ENCODE measurements at regions not wholly inside any gene's neighbourhood (a gene's known extent, or its start where the extent isn't known, plus 50 kb on each side); places are given as distances from the start of the nearest gene placed in this dataset.

DNA sequence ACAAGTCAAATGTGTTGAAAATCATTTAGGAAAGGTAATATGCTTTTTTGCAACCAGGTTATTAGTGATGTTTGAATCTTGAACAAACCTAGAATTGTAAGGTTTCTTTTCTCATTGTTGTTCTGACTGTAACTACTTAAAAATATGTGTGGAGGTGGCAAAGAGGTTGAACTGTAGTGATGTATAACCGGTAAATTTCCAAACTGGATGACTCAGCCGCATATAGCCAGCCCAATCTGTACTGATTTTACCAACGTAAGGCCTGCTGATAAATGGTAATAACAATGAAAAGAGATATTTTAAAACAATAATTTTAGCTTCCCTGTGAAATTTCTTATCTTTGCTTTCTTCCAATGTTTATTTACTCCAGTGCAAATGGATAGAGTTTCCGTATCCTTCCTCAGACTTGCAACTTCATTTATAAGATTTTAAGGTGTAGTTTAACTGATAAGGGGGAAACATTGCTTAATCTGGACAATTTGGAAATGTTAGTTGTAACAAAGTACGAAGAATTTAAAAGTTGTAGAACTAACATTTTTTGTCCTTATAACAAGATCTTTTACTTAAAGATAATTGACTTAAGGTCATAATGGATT lies 1170.4 kb upstream of the ZEB2 start:
- DNase-seq (ENCODE audit: extremely low spot score, unreplicated experiment), result no peak
- H3K36me3 Mint-ChIP-seq (ENCODE audit: unreplicated experiment), result no peaks in the 10 kb centered on the region
- no peaks in the 10 kb centered on the region for H3K4me1 Mint-ChIP-seq (ENCODE audit: unreplicated experiment)
- H3K9me3 Mint-ChIP-seq (ENCODE audit: unreplicated experiment), result no peaks in the 10 kb centered on the region
- no peaks in the 10 kb centered on the region for H3K27me3 Mint-ChIP-seq (ENCODE audit: unreplicated experiment)
- H3K27ac Mint-ChIP-seq (ENCODE audit: unreplicated experiment), result no peak overlapping the region
- no peak overlapping the region for H3K4me3 Mint-ChIP-seq (ENCODE audit: unreplicated experiment)
- TF ChIP-seq, protein P1, sequence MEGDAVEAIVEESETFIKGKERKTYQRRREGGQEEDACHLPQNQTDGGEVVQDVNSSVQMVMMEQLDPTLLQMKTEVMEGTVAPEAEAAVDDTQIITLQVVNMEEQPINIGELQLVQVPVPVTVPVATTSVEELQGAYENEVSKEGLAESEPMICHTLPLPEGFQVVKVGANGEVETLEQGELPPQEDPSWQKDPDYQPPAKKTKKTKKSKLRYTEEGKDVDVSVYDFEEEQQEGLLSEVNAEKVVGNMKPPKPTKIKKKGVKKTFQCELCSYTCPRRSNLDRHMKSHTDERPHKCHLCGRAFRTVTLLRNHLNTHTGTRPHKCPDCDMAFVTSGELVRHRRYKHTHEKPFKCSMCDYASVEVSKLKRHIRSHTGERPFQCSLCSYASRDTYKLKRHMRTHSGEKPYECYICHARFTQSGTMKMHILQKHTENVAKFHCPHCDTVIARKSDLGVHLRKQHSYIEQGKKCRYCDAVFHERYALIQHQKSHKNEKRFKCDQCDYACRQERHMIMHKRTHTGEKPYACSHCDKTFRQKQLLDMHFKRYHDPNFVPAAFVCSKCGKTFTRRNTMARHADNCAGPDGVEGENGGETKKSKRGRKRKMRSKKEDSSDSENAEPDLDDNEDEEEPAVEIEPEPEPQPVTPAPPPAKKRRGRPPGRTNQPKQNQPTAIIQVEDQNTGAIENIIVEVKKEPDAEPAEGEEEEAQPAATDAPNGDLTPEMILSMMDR (IDR thresholded peaks at IDR 0.05), result no peak

DNA sequence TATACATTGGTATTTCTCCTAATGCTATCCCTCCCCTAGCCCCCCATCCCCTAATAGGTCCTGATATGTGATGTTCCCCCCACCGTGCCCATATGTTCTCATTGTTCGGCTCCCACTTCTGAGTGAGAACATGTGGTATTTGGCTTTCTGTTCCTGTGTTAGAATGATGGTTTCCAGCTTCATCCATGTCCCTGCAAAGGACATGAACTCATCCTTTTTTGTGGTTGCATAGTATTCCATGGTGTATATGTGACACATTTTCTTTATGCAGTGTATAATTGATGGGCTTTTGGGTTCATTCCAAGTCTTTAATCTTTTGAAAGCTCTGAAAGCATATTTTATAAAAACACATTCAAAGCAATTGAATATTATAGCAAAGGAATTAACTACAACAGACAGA lies 1169.4 kb upstream of the ZEB2 start:
- no peak for DNase-seq (ENCODE audit: extremely low spot score, unreplicated experiment)
- Mint-ChIP-seq H3K4me3 (ENCODE audit: unreplicated experiment) (no peak overlapping the region), H3K27me3 (ENCODE audit: unreplicated experiment) (no peaks in the 10 kb centered on the region), H3K4me1 (ENCODE audit: unreplicated experiment) (no peaks in the 10 kb centered on the region), H3K36me3 (ENCODE audit: unreplicated experiment) (no peaks in the 10 kb centered on the region), H3K27ac (ENCODE audit: unreplicated experiment) (no peak overlapping the region), H3K9me3 (ENCODE audit: unreplicated experiment) (no peaks in the 10 kb centered on the region)
- TF ChIP-seq, protein P1 (IDR thresholded peaks at IDR 0.05), result no peak

DNA sequence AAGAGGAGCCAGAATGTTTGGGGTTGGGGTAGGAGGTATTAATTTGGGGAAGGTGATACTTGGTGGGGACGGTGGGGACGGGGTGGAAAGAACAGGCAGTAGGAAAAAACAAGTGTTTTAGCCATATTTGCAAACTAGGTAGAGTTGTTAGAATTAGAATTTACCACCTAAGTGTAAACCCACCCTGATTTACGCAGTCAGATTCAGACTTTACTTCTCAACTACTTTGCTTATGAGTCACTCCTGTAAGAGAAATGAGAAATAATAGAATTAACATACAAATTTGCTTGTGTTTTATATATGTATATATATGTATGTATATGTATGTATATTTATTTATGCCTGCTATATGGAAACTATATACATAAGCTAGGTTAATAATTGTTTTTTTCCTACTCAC lies 1168.2 kb upstream of the ZEB2 start:
- Mint-ChIP-seq H3K36me3 (ENCODE audit: unreplicated experiment) (no peaks in the 10 kb centered on the region), H3K27ac (ENCODE audit: unreplicated experiment) (no peak overlapping the region), H3K4me1 (ENCODE audit: unreplicated experiment) (no peaks in the 10 kb centered on the region), H3K27me3 (ENCODE audit: unreplicated experiment) (no peaks in the 10 kb centered on the region), H3K4me3 (ENCODE audit: unreplicated experiment) (no peak overlapping the region), H3K9me3 (ENCODE audit: unreplicated experiment) (no peaks in the 10 kb centered on the region)
- TF ChIP-seq, protein P1 (IDR thresholded peaks at IDR 0.05), result no peak
- no peak for DNase-seq (ENCODE audit: extremely low spot score, unreplicated experiment)

DNA sequence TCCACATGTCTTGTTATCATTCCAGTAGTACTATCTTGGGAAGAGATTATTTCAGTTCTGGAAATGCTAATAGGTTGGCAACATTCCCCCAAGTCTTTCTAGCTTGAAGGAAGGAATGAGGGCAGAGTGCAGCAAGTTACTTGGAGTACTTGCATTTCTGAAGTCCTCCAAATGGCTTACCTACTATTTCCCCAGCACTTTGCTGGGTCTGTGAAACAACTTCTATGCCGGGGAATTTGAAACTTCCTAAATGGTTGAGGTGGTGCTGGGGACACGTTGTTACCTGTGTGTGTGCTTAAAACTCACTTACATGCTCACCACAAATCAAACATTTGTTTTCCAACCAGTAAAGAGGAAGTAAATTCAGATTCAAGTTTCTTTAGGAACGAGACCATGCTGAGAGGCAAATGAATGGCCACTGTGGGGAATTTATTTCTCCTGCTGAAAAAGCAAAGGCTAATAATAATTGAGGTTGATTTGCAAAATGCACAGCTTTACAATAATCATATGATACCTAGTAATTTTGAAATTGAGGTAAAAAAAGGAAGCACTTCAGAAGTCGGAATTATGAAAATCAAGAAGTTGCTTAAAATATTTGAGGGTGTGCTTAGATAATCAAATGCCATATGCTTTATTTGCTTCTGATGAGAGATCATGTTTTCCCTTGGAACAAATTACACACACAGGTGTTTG lies 1167.7 kb upstream of the ZEB2 start:
- Mint-ChIP-seq H3K9me3 (ENCODE audit: unreplicated experiment) (no peaks in the 10 kb centered on the region), H3K4me3 (ENCODE audit: unreplicated experiment) (no peak overlapping the region), H3K27ac (ENCODE audit: unreplicated experiment) (no peak overlapping the region), H3K36me3 (ENCODE audit: unreplicated experiment) (no peaks in the 10 kb centered on the region), H3K27me3 (ENCODE audit: unreplicated experiment) (no peaks in the 10 kb centered on the region), H3K4me1 (ENCODE audit: unreplicated experiment) (no peaks in the 10 kb centered on the region)
- TF ChIP-seq, protein P1 (IDR thresholded peaks at IDR 0.05), result no peak
- no peak for DNase-seq (ENCODE audit: extremely low spot score, unreplicated experiment)

DNA sequence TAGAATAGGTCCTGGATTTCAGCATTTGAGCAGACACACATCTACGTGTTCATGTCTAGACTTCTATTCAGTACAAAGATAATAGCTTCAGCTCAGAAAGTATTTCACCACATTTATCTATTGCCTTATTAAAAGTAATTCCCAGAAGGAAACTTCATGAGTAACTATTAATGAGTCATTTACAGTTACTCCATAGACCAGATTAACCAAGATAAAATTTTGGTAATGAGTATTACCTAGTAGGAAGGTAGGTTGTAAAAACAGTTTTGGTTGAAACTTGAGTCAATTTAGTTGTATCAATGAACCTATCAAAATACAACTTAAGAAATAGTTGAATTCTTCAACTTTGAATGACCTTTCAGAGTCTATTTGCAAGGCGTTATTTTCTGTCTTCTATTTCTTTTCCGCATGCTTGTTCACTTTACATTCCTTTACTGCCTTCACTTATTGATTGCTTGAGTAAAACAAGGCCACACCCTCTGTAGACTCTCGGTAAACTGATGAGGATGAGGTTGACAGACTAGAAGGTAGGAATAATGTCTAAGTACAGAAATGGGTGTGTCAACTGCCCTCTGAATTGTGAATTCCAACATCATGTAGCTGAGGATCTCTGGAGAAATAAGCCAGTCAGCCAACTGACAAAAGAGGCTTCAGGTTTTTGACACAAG lies 1165.6 kb upstream of the ZEB2 start:
- H3K36me3 Mint-ChIP-seq (ENCODE audit: unreplicated experiment), result no peaks in the 10 kb centered on the region
- H3K4me1 Mint-ChIP-seq (ENCODE audit: unreplicated experiment), result no peaks in the 10 kb centered on the region
- TF ChIP-seq, protein P1 (IDR thresholded peaks at IDR 0.05), result no peak
- no peaks in the 10 kb centered on the region for H3K9me3 Mint-ChIP-seq (ENCODE audit: unreplicated experiment)
- H3K4me3 Mint-ChIP-seq (ENCODE audit: unreplicated experiment), result no peak overlapping the region
- DNase-seq (ENCODE audit: extremely low spot score, unreplicated experiment), result no peak
- H3K27ac Mint-ChIP-seq (ENCODE audit: unreplicated experiment), result no peak overlapping the region
- no peaks in the 10 kb centered on the region for H3K27me3 Mint-ChIP-seq (ENCODE audit: unreplicated experiment)

All from osteocyte (in vitro differentiated cells).